ENCODE measurements at regions not wholly inside any gene's neighbourhood (a gene's known extent, or its start where the extent isn't known, plus 50 kb on each side); places are given as distances from the start of the nearest gene placed in this dataset.
"Not testable (repeated sequence)": the region's sequence is repeated elsewhere in the genome, so short reads cannot be mapped to it uniquely, and the experiment has no call there.

DNA sequence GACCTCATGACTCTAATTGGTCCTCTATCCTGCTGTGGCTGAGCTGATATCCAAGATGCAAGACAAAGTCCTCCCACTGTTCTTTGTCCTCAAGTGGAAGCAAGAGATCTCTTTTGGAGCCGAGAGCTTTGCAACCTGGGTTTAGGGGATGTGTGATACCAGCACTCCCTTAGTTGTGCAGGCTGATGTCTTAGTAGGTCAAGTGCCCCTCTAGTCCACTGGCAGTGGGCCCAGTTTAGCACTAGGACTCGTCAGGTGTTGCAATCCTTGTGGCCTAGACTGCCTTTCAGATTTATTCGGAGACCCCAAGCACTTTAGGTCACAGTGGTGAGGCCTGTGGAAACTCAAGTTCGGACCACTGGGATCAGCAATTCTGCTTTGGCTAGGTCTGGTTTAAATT is 64.0 kb downstream of the GPRASP3 start:
- H3K27ac ChIP-seq (ENCODE audit: low read depth, low read length) = no peak overlapping the region
- Mint-ChIP-seq H3K27me3 (ENCODE audit: insufficient read depth) (no peaks in the 10 kb centered on the region), H3K36me3 (ENCODE audit: low read depth) (peaks cover 19% of the 10 kb centered on the region), H3K4me3 (no peak overlapping the region), H3K4me1 (no peaks in the 10 kb centered on the region), H3K9me3 (peaks cover 48% of the 10 kb centered on the region), H3K27ac (no peak overlapping the region)
- WGBS, 2 experiments (ENCODE audit: insufficient coverage in 1 of 2, insufficient read length in 1 of 2) = 80 to 93% methylated on average over 1 to 4 of the region's 4 CpGs
- H3K4me3 ChIP-seq (ENCODE audit: low read length) = no peak overlapping the region
- H3K9ac ChIP-seq (ENCODE audit: extremely low read depth, low read length, poor library complexity, severe bottlenecking) = no peak overlapping the region
- H3K27me3 ChIP-seq (ENCODE audit: control insufficient read depth, insufficient read depth, low read length, poor library complexity, severe bottlenecking) = no peaks in the 10 kb centered on the region
- DNase-seq = no peak
- TF ChIP-seq, protein P1, sequence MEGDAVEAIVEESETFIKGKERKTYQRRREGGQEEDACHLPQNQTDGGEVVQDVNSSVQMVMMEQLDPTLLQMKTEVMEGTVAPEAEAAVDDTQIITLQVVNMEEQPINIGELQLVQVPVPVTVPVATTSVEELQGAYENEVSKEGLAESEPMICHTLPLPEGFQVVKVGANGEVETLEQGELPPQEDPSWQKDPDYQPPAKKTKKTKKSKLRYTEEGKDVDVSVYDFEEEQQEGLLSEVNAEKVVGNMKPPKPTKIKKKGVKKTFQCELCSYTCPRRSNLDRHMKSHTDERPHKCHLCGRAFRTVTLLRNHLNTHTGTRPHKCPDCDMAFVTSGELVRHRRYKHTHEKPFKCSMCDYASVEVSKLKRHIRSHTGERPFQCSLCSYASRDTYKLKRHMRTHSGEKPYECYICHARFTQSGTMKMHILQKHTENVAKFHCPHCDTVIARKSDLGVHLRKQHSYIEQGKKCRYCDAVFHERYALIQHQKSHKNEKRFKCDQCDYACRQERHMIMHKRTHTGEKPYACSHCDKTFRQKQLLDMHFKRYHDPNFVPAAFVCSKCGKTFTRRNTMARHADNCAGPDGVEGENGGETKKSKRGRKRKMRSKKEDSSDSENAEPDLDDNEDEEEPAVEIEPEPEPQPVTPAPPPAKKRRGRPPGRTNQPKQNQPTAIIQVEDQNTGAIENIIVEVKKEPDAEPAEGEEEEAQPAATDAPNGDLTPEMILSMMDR (conservative IDR thresholded peaks at IDR 0.05) = no peak
- H3K9me3 ChIP-seq (ENCODE audit: control insufficient read depth, low read length) = peaks cover 2% of the 10 kb centered on the region
- no peaks in the 10 kb centered on the region for H3K36me3 ChIP-seq (ENCODE audit: control insufficient read depth, insufficient read depth, low read length)
- H3K4me1 ChIP-seq (ENCODE audit: control insufficient read depth, insufficient read depth, low read length) = no peaks in the 10 kb centered on the region

DNA sequence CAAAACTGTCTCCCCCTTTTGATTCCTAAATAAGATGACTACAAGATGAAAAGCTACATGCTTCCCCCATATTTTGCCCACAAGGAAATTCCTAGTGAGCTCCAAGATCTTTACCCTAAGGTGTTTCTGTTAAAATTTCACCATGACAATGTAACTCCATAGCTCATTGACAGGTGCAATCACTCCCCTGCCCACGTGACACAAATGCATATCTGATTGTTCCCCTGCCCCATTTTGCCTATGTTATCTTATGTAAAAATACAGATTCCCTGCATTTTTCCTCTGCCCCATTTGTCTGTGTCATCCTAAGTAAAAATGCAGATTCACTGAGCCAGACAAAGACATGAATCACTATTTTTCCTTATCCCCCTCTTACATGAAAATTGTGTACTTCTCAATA is 66.7 kb downstream of the GPRASP3 start:
- Histone ChIP-seq H3K9ac (ENCODE audit: extremely low read depth, low read length, poor library complexity, severe bottlenecking) (no peak overlapping the region), H3K4me1 (ENCODE audit: control insufficient read depth, insufficient read depth, low read length) (no peaks in the 10 kb centered on the region), H3K9me3 (ENCODE audit: control insufficient read depth, low read length) (peaks cover 16% of the 10 kb centered on the region), H3K27ac (ENCODE audit: low read depth, low read length) (no peak overlapping the region), H3K27me3 (ENCODE audit: control insufficient read depth, insufficient read depth, low read length, poor library complexity, severe bottlenecking) (no peaks in the 10 kb centered on the region), H3K36me3 (ENCODE audit: control insufficient read depth, insufficient read depth, low read length) (no peaks in the 10 kb centered on the region), H3K4me3 (ENCODE audit: low read length) (no peak overlapping the region)
- Mint-ChIP-seq H3K9me3 (peaks cover 55% of the 10 kb centered on the region), H3K36me3 (ENCODE audit: low read depth) (peaks cover 22% of the 10 kb centered on the region), H3K27ac (no peak overlapping the region), H3K4me3 (no peak overlapping the region), H3K4me1 (no peaks in the 10 kb centered on the region), H3K27me3 (ENCODE audit: insufficient read depth) (no peaks in the 10 kb centered on the region)
- WGBS, 2 experiments (ENCODE audit: insufficient coverage in 1 of 2, insufficient read length in 1 of 2) = 35% methylated on average over 1 of the region's 1 CpG; no CpG with 5 or more reads in 1 of the 2 experiments
- DNase-seq = no peak
- TF ChIP-seq, protein P1 (conservative IDR thresholded peaks at IDR 0.05) = no peak

DNA sequence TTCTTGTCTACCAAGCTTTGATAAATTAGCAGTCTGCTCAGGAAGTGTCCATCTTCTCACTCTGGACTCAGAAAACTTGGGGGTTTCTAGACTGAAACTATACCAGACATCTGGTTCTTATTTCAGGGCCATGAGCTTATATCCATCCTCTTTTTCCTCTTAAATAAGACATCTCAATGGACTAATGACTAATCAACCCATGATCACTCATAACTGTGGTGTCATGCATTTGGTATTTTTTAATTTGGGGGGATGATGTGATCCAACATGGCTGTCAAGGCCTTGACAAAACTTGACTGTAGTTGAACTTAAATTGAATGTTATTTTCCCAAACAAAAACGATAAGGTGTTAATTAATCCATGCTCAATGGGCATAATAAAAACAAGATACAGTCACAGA is 87.8 kb downstream of the GPRASP3 start:
- Mint-ChIP-seq H3K36me3 (ENCODE audit: low read depth) (peaks cover 1% of the 10 kb centered on the region), H3K27me3 (ENCODE audit: insufficient read depth) (no peaks in the 10 kb centered on the region)
- WGBS, 2 experiments (ENCODE audit: insufficient coverage in 1 of 2, insufficient read length in 1 of 2) = 100% methylated on average over 1 of the region's 1 CpG; no CpG with 5 or more reads in 1 of the 2 experiments

GRCh38 chrX:102818269-102818668 is 97.7 kb downstream of the GPRASP3 start:
- DNase-seq; H3K27ac Mint-ChIP-seq; H3K9ac ChIP-seq (ENCODE audit: extremely low read depth, low read length, poor library complexity, severe bottlenecking); H3K4me1 ChIP-seq (ENCODE audit: control insufficient read depth, insufficient read depth, low read length); H3K27me3 ChIP-seq (ENCODE audit: control insufficient read depth, insufficient read depth, low read length, poor library complexity, severe bottlenecking); H3K4me3 ChIP-seq (ENCODE audit: low read length); H3K4me1 Mint-ChIP-seq; H3K27me3 Mint-ChIP-seq (ENCODE audit: insufficient read depth); H3K27ac ChIP-seq (ENCODE audit: low read depth, low read length); H3K4me3 Mint-ChIP-seq; H3K36me3 ChIP-seq (ENCODE audit: control insufficient read depth, insufficient read depth, low read length): not testable (repeated sequence)
- H3K36me3 Mint-ChIP-seq (ENCODE audit: low read depth) = peaks cover 48% of the 10 kb centered on the region
- H3K9me3 ChIP-seq (ENCODE audit: control insufficient read depth, low read length) = peaks cover 13% of the 10 kb centered on the region
- 90% methylated on average over 2 of the region's 2 CpGs; no CpG with 5 or more reads in 1 of the 2 experiments for WGBS, 2 experiments (ENCODE audit: insufficient coverage in 1 of 2, insufficient read length in 1 of 2)
- H3K9me3 Mint-ChIP-seq = peaks cover 71% of the 10 kb centered on the region

More for the DNA sequence above, 87.8 kb downstream of the GPRASP3 start:
- Mint-ChIP-seq H3K4me3 (no peak overlapping the region), H3K4me1 (no peaks in the 10 kb centered on the region), H3K9me3 (peaks cover 28% of the 10 kb centered on the region), H3K27ac (no peak overlapping the region)
- H3K4me3 ChIP-seq (ENCODE audit: low read length) = no peak overlapping the region
- H3K27me3 ChIP-seq (ENCODE audit: control insufficient read depth, insufficient read depth, low read length, poor library complexity, severe bottlenecking) = no peaks in the 10 kb centered on the region
- no peak overlapping the region for H3K27ac ChIP-seq (ENCODE audit: low read depth, low read length)
- TF ChIP-seq, protein P1 (conservative IDR thresholded peaks at IDR 0.05) = no peak
- DNase-seq = no peak
- no peak overlapping the region for H3K9ac ChIP-seq (ENCODE audit: extremely low read depth, low read length, poor library complexity, severe bottlenecking)
- no peaks in the 10 kb centered on the region for H3K4me1 ChIP-seq (ENCODE audit: control insufficient read depth, insufficient read depth, low read length)
- H3K9me3 ChIP-seq (ENCODE audit: control insufficient read depth, low read length) = no peaks in the 10 kb centered on the region
- no peaks in the 10 kb centered on the region for H3K36me3 ChIP-seq (ENCODE audit: control insufficient read depth, insufficient read depth, low read length)

Measured in endodermal cell (in vitro differentiated cells).